Heart left ventricle (tissue), 13 donors: ENCODE measurements at regions not wholly inside any gene's neighbourhood (a gene's known extent, or its start where the extent isn't known, plus 50 kb on each side); places are given as distances from the start of the nearest gene placed in this dataset.

ENCODE experiments used
- CTCF ChIP-seq, 12 donors: fragments of 200-600 bp; sonication (generic) in 4 of 12; IDR thresholded peaks; one replicate each; pipeline versions ENCODE4 v1.5.0 to v1.8.0; 2018 to 2022; ENCODE audit warnings: antibody characterized with exemption in 12 of 12, mild to moderate bottlenecking in 5 of 12
- POLR2A ChIP-seq, 2 donors: fragments of 450-650 bp; IDR thresholded peaks; one replicate each; pipeline ENCODE4 v1.6.1; 2017; ENCODE audit warnings: antibody characterized with exemption in 2 of 2, mild to moderate bottlenecking in 2 of 2, moderate library complexity in 2 of 2
- donor health status: ischemic (EF 13 %, LVEDD 7.1; RV severe dilation, severe dysfunction).
- donor health status: DM: no; HTN: yes; CAD: no.
- donor health status: DM: no; HTN: no; CAD: no.
- donor health status: ischemic (EF 25% LVEDD 6.9; RV normal size, moderate dysfunction).
- donor health status: ischemic (EF 25% LVEDD 5.7; RV mildly dilated, moderate dysfunction).
- donor health status: ischemic (EF 35%, LVEDD 5.7; RV mildly dilated, moderate dysfunction).
- donor health status: nonischemic (EF 11% LVEDD 7.7; RV severe dilation, severe dysfunction).
- donor health status: DM: yes; HTN: yes; CAD: no.
- donor health status: PGD.
- donor health status: ischemic (EF 29% LVEDD 5.4; RV normal size, mild dysfunction).
- donor health status: nonischemic (EF 23%, LVEDD 6.1; RV moderate dilation, normal function).

- no peak for TF ChIP-seq CTCF (IDR thresholded peaks at IDR 0.05)
- no peak for TF ChIP-seq POLR2A (IDR thresholded peaks at IDR 0.05)
These were observed 410.4 kb upstream of the MPDZ start for GRCh38 chr9:13689925-13690324.
